Neuron (in vitro differentiated cells): ENCODE measurements at regions not wholly inside any gene's neighbourhood (a gene's known extent, or its start where the extent isn't known, plus 50 kb on each side); places are given as distances from the start of the nearest gene placed in this dataset.
"Not testable (repeated sequence)": the region's sequence is repeated elsewhere in the genome, so short reads cannot be mapped to it uniquely, and the experiment has no call there.

ENCODE experiments used
- H2AFZ ChIP-seq: one replicate; pipeline ENCODE4 v1.6.1; 2013; ENCODE audit warnings: low read depth, mild to moderate bottlenecking, inconsistent platforms, low read length, moderate library complexity
- H3K27me3 ChIP-seq: one replicate; pipeline ENCODE4 v1.6.1; 2013; ENCODE audit warnings: low read length; ENCODE audit not compliant: insufficient read depth
- H3K36me3 ChIP-seq: one replicate; pipeline ENCODE4 v1.6.1; 2013; ENCODE audit warnings: low read length; ENCODE audit not compliant: insufficient read depth
- H3K4me1 ChIP-seq: one replicate; pipeline ENCODE4 v1.6.1; 2013; ENCODE audit warnings: low read length; ENCODE audit not compliant: insufficient read depth
- H3K4me3 ChIP-seq: 2 replicates; pipeline ENCODE4 v1.5.1; 2013; ENCODE audit warnings: mild to moderate bottlenecking, low read length, moderate library complexity
- H3K9me3 ChIP-seq: one replicate; pipeline ENCODE4 v1.6.1; 2013; ENCODE audit warnings: low read length

- Histone ChIP-seq H3K4me1 (no peaks in the 10 kb centered on the region), H3K9me3 (no peaks in the 10 kb centered on the region), H2AFZ (no peak overlapping the region), H3K4me3 (no peak overlapping the region), H3K27me3 (no peaks in the 10 kb centered on the region), H3K36me3 (no peaks in the 10 kb centered on the region)
Measured at GRCh38 chr10:2067015-2067414, 329.7 kb upstream of the ADARB2 start.

DNA sequence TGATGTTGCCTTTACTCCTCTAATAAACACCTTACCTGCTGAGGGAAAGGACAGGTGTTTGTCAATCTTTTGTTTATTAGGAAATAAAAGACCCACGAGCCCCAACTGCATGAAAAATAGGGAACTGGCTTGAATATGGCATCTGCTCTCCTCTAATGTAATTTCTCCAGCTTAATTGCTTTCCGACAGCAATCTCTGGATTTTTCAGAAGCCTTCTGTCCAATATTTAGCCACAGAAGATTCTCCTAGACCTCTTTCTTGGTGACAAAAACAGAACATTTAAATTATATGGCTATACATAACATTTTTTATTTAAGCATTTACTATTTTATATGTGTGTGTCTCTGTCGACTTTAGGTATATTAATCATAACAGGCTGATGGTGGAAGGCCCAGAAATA, 317.4 kb upstream of the ADARB2 start:
- Histone ChIP-seq H3K4me1 (no peaks in the 10 kb centered on the region), H3K9me3 (no peaks in the 10 kb centered on the region), H3K27me3 (no peaks in the 10 kb centered on the region), H3K36me3 (no peaks in the 10 kb centered on the region), H3K4me3 (no peak overlapping the region), H2AFZ (no peak overlapping the region)

DNA sequence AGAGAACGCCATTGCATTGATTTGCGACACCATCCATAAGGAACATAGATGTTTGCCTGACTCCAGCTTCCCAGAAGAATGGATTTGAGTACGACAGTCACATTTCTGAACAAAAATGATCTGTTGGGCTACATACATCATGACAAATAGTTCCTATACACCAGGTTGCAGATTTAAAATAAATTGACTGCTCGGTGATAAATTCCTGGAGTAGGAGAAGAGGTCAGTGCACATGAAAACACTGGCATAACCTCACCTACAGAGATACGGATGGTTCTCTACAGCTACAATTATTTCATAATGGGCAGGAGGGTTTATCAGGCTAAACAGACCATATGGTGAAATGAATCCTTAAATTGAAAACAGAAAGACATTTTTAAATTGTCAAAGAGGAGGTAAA, 316.5 kb upstream of the ADARB2 start:
- no peak overlapping the region for H2AFZ ChIP-seq
- no peaks in the 10 kb centered on the region for H3K4me1 ChIP-seq
- no peaks in the 10 kb centered on the region for H3K9me3 ChIP-seq
- H3K36me3 ChIP-seq = no peaks in the 10 kb centered on the region
- H3K27me3 ChIP-seq = no peaks in the 10 kb centered on the region
- H3K4me3 ChIP-seq = no peak overlapping the region

- Histone ChIP-seq H3K4me1 (no peaks in the 10 kb centered on the region), H3K9me3 (no peaks in the 10 kb centered on the region), H3K4me3 (no peak overlapping the region), H3K27me3 (no peaks in the 10 kb centered on the region), H2AFZ (no peak overlapping the region), H3K36me3 (no peaks in the 10 kb centered on the region)
Measured at GRCh38 chr10:2051108-2051507, 313.8 kb upstream of the ADARB2 start.

- Histone ChIP-seq H3K4me3 (no peak overlapping the region), H3K4me1 (no peaks in the 10 kb centered on the region), H3K36me3 (no peaks in the 10 kb centered on the region), H2AFZ (no peak overlapping the region), H3K9me3 (no peaks in the 10 kb centered on the region), H3K27me3 (no peaks in the 10 kb centered on the region)
Measured at GRCh38 chr10:2049560-2049959, 312.2 kb upstream of the ADARB2 start.

GRCh38 chr10:2048337-2048973, 311.1 kb upstream of the ADARB2 start:
- Histone ChIP-seq H3K9me3 (no peaks in the 10 kb centered on the region), H2AFZ (no peak overlapping the region), H3K27me3 (no peaks in the 10 kb centered on the region), H3K36me3 (no peaks in the 10 kb centered on the region), H3K4me3 (no peak overlapping the region), H3K4me1 (no peaks in the 10 kb centered on the region)

DNA sequence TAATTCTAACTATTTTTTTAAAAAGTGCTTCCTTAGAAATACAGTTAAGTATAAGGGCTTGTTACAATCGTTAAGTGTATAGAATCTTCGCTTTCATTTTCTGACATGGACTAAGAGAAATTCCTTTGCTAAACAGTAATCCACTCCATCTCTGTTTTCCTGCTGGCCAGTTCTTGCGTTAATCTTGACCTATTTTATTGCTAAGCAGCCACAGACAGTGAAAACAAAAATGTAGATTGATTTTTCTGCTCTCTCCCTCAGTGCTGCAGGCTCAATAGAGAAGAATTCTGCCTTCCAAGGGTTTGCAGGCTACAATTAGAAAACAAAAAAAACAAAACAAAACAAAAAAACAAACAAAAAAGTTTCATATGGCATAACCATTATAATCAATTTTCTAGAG, 310.4 kb upstream of the ADARB2 start:
- Histone ChIP-seq H3K36me3 (no peaks in the 10 kb centered on the region), H2AFZ (no peak overlapping the region), H3K27me3 (no peaks in the 10 kb centered on the region), H3K4me3 (no peak overlapping the region), H3K9me3 (no peaks in the 10 kb centered on the region), H3K4me1 (no peaks in the 10 kb centered on the region)

GRCh38 chr10:2043379-2043778, 306.1 kb upstream of the ADARB2 start:
- no peak overlapping the region for H3K4me3 ChIP-seq
- H3K27me3 ChIP-seq = no peaks in the 10 kb centered on the region
- no peaks in the 10 kb centered on the region for H3K36me3 ChIP-seq
- no peaks in the 10 kb centered on the region for H3K9me3 ChIP-seq
- no peaks in the 10 kb centered on the region for H3K4me1 ChIP-seq
- H2AFZ ChIP-seq = no peak overlapping the region

- H3K9me3 ChIP-seq = no peaks in the 10 kb centered on the region
- no peaks in the 10 kb centered on the region for H3K4me1 ChIP-seq
- no peak overlapping the region for H3K4me3 ChIP-seq
- H2AFZ ChIP-seq = no peak overlapping the region
- no peaks in the 10 kb centered on the region for H3K36me3 ChIP-seq
- no peaks in the 10 kb centered on the region for H3K27me3 ChIP-seq
Measured at GRCh38 chr10:2038036-2038435, 300.7 kb upstream of the ADARB2 start.

GRCh38 chr10:2037246-2037645, 299.9 kb upstream of the ADARB2 start:
- Histone ChIP-seq H3K4me1 (no peaks in the 10 kb centered on the region), H2AFZ (no peak overlapping the region), H3K4me3 (no peak overlapping the region), H3K9me3 (no peaks in the 10 kb centered on the region), H3K27me3 (no peaks in the 10 kb centered on the region), H3K36me3 (no peaks in the 10 kb centered on the region)

- H2AFZ ChIP-seq = no peak overlapping the region
- no peaks in the 10 kb centered on the region for H3K9me3 ChIP-seq
- H3K4me1 ChIP-seq = no peaks in the 10 kb centered on the region
- H3K4me3 ChIP-seq = no peak overlapping the region
- H3K36me3 ChIP-seq = no peaks in the 10 kb centered on the region
- no peaks in the 10 kb centered on the region for H3K27me3 ChIP-seq
Measured at GRCh38 chr10:2036209-2036608, 298.9 kb upstream of the ADARB2 start.

- Histone ChIP-seq H3K9me3 (no peaks in the 10 kb centered on the region), H3K4me1 (no peaks in the 10 kb centered on the region), H3K27me3 (no peaks in the 10 kb centered on the region), H2AFZ (no peak overlapping the region), H3K4me3 (no peak overlapping the region), H3K36me3 (no peaks in the 10 kb centered on the region)
Measured at GRCh38 chr10:2030046-2030445, 292.7 kb upstream of the ADARB2 start.

GRCh38 chr10:2026936-2027335, 289.6 kb upstream of the ADARB2 start:
- no peaks in the 10 kb centered on the region for H3K4me1 ChIP-seq
- no peaks in the 10 kb centered on the region for H3K9me3 ChIP-seq

GRCh38 chr10:2024750-2025149, 287.4 kb upstream of the ADARB2 start:
- not testable (repeated sequence) for H2AFZ ChIP-seq, H3K4me1 ChIP-seq, H3K36me3 ChIP-seq, H3K9me3 ChIP-seq, H3K27me3 ChIP-seq, H3K4me3 ChIP-seq

More at GRCh38 chr10:2026936-2027335, 289.6 kb upstream of the ADARB2 start:
- no peak overlapping the region for H2AFZ ChIP-seq
- H3K36me3 ChIP-seq = no peaks in the 10 kb centered on the region
- H3K27me3 ChIP-seq = no peaks in the 10 kb centered on the region
- H3K4me3 ChIP-seq = no peak overlapping the region
